GM12864 (cell line): ENCODE measurements at regions not wholly inside any gene's neighbourhood (a gene's known extent, or its start where the extent isn't known, plus 50 kb on each side); places are given as distances from the start of the nearest gene placed in this dataset.
"Not testable (repeated sequence)": the region's sequence is repeated elsewhere in the genome, so short reads cannot be mapped to it uniquely, and the experiment has no call there.

Experiments used
- DNase-seq: peaks from one replicate; pipeline ENCODE4 v3.0.0-alpha.2; 2011; ENCODE audit warnings: low read depth
- H3K4me3 ChIP-seq: 2 replicates; pipeline ENCODE4 v1.5.1; 2011; ENCODE audit warnings: mild to moderate bottlenecking, low read depth, low read length, control low read depth
- CTCF ChIP-seq: IDR thresholded peaks from 2 replicates; pipeline ENCODE4 v1.5.1; 2011; ENCODE audit warnings: low read depth, mild to moderate bottlenecking, moderate library complexity, low read length, control low read depth, inconsistent platforms; ENCODE audit errors: missing control alignments

- TF ChIP-seq CTCF: no peak
- no peak for DNase-seq
- no peak overlapping the region for H3K4me3 ChIP-seq
Observed at GRCh38 chr5:99765011-99765410, 770.2 kb upstream of the FAM174A start.

GRCh38 chr5:99763021-99763774 lies 772.0 kb upstream of the FAM174A start:
- no peak for DNase-seq
- no peak overlapping the region for H3K4me3 ChIP-seq
- no peak for TF ChIP-seq CTCF

GRCh38 chr5:99747342-99747741 lies 787.8 kb upstream of the FAM174A start:
- TF ChIP-seq CTCF: no peak
- DNase-seq: no peak
- no peak overlapping the region for H3K4me3 ChIP-seq

GRCh38 chr5:99733146-99733545 lies 802.0 kb upstream of the FAM174A start:
- DNase-seq, H3K4me3 ChIP-seq: not testable (repeated sequence)

GRCh38 chr5:99730653-99731052 lies 801.8 kb upstream of the CHD1 start:
- not testable (repeated sequence) for H3K4me3 ChIP-seq, DNase-seq

- DNase-seq: no peak
- H3K4me3 ChIP-seq: no peak overlapping the region
- no peak for TF ChIP-seq CTCF
Observed at GRCh38 chr5:99724732-99725290, 796.0 kb upstream of the CHD1 start.

- H3K4me3 ChIP-seq: no peak overlapping the region
- DNase-seq: no peak
- no peak for TF ChIP-seq CTCF
Observed at GRCh38 chr5:99721506-99721905, 792.7 kb upstream of the CHD1 start.

GRCh38 chr5:99715921-99716320 lies 787.1 kb upstream of the CHD1 start:
- H3K4me3 ChIP-seq: no peak overlapping the region

More at GRCh38 chr5:99715921-99716320, 787.1 kb upstream of the CHD1 start:
- TF ChIP-seq CTCF: no peak
- DNase-seq: no peak
